Suprapubic skin (tissue), 4 donors: ENCODE measurements at regions not wholly inside any gene's neighbourhood (a gene's known extent, or its start where the extent isn't known, plus 50 kb on each side); places are given as distances from the start of the nearest gene placed in this dataset.

Experiments used
- DNase-seq, 2 donors: peaks; one replicate each; pipeline ENCODE4 v3.0.0-alpha.2; 2019; ENCODE audit warnings: low spot score in 2 of 2
- H3K27ac ChIP-seq: fragments of 200-600 bp; sonication (generic); one replicate; pipeline ENCODE4 v1.5.1; 2019
- H3K27me3 ChIP-seq: fragments of 200-600 bp; sonication (generic); one replicate; pipeline ENCODE4 v1.5.1; 2019
- H3K36me3 ChIP-seq: fragments of 200-600 bp; sonication (generic); one replicate; pipeline ENCODE4 v1.5.1; 2019
- H3K4me1 ChIP-seq: fragments of 200-600 bp; sonication (generic); one replicate; pipeline ENCODE4 v1.5.1; 2019
- H3K4me3 ChIP-seq: fragments of 200-600 bp; sonication (generic); one replicate; pipeline ENCODE4 v1.5.1; 2019; ENCODE audit warnings: mild to moderate bottlenecking
- H3K9me3 ChIP-seq: fragments of 200-600 bp; sonication (generic); one replicate; pipeline ENCODE4 v1.5.1; 2019
- EP300 ChIP-seq: sonication (generic); formaldehyde crosslinking; IDR thresholded peaks from one replicate; pipeline ENCODE4 v1.6.1; 2017; ENCODE audit warnings: antibody characterized with exemption
- POLR2A ChIP-seq, 2 donors: fragments of 450-650 bp; IDR thresholded peaks; one replicate each; pipeline ENCODE4 v1.6.1; 2017; ENCODE audit warnings: antibody characterized with exemption in 2 of 2, mild to moderate bottlenecking in 2 of 2, moderate library complexity in 2 of 2
- POLR2AphosphoS5 ChIP-seq, 3 donors: sonication (generic); formaldehyde crosslinking; IDR thresholded peaks; one replicate each; pipeline ENCODE4 v1.6.1; 2017; ENCODE audit warnings: antibody characterized with exemption in 3 of 3
- WGBS: methylation state at CpG from one replicate; pipeline ENCODE4 v1.1.5; 2018; 5-methylcytosine and 5-hydroxymethylcytosine counted together
- TF ChIP-seq, protein P1 (sequence below), 2 donors: fragments of 200-600 bp in 1 of 2; fragments of 450-650 bp in 1 of 2; sonication (generic) in 1 of 2; IDR thresholded peaks; one replicate each; pipeline ENCODE4 v1.5.1; 2016 to 2019; ENCODE audit warnings: antibody characterized with exemption in 2 of 2, mild to moderate bottlenecking in 1 of 2, moderate library complexity in 1 of 2

DNA sequence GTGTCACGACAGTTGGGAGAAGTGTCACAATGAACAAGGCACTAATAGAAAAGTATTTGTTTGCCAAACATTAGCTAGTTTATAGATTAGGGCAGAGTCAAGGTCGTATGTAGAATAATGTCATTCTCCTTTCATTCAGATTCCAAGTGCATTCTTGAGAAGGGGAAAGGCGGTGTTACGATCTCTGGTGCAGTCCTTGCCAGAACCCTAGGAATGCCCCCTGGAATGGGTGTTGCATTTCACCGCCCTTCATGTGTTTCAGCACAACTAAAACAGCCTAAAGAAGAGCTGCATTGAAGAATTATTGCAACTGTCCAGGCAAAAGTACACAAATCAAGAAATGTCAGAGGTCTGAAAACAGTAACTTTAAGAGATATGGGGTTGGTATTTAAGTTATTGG, 721.0 kb upstream of the WWC1 start:
- TF ChIP-seq EP300, result no peak
- no peak for TF ChIP-seq POLR2A (IDR thresholded peaks at IDR 0.05)
- no peak for TF ChIP-seq POLR2AphosphoS5 (IDR thresholded peaks at IDR 0.05)
- TF ChIP-seq, protein P1, sequence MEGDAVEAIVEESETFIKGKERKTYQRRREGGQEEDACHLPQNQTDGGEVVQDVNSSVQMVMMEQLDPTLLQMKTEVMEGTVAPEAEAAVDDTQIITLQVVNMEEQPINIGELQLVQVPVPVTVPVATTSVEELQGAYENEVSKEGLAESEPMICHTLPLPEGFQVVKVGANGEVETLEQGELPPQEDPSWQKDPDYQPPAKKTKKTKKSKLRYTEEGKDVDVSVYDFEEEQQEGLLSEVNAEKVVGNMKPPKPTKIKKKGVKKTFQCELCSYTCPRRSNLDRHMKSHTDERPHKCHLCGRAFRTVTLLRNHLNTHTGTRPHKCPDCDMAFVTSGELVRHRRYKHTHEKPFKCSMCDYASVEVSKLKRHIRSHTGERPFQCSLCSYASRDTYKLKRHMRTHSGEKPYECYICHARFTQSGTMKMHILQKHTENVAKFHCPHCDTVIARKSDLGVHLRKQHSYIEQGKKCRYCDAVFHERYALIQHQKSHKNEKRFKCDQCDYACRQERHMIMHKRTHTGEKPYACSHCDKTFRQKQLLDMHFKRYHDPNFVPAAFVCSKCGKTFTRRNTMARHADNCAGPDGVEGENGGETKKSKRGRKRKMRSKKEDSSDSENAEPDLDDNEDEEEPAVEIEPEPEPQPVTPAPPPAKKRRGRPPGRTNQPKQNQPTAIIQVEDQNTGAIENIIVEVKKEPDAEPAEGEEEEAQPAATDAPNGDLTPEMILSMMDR (IDR thresholded peaks at IDR 0.05), result no peak
- no peaks in the 10 kb centered on the region for H3K36me3 ChIP-seq
- peaks cover 9% of the 10 kb centered on the region for H3K4me1 ChIP-seq
- peaks cover 30% of the 10 kb centered on the region for H3K27me3 ChIP-seq
- no peak overlapping the region for H3K4me3 ChIP-seq
- WGBS, result 76% methylated on average over 5 of the region's 5 CpGs
- no peak overlapping the region for H3K27ac ChIP-seq
- no peak for DNase-seq
- no peaks in the 10 kb centered on the region for H3K9me3 ChIP-seq

GRCh38 chr5:167571824-167572223, 719.6 kb upstream of the WWC1 start:
- WGBS, result 81% methylated on average over 3 of the region's 3 CpGs
- peaks cover 44% of the 10 kb centered on the region for H3K27me3 ChIP-seq
- H3K27ac ChIP-seq, result no peak overlapping the region
- TF ChIP-seq POLR2A (IDR thresholded peaks at IDR 0.05), result no peak
- no peak for TF ChIP-seq EP300
- TF ChIP-seq, protein P1 (IDR thresholded peaks at IDR 0.05), result no peak
- TF ChIP-seq POLR2AphosphoS5 (IDR thresholded peaks at IDR 0.05), result no peak
- no peak overlapping the region for H3K4me3 ChIP-seq
- H3K9me3 ChIP-seq, result no peaks in the 10 kb centered on the region
- no peaks in the 10 kb centered on the region for H3K36me3 ChIP-seq
- H3K4me1 ChIP-seq, result peaks cover 9% of the 10 kb centered on the region
- no peak for DNase-seq

- peaks cover 59% of the 10 kb centered on the region for H3K27me3 ChIP-seq
- no peaks in the 10 kb centered on the region for H3K9me3 ChIP-seq
- peak overlapping the region; percentile 28 for H3K4me3 ChIP-seq
- WGBS, result 2% methylated on average over 23 of the region's 23 CpGs
- no peak for DNase-seq
- no peaks in the 10 kb centered on the region for H3K36me3 ChIP-seq
- H3K27ac ChIP-seq, result no peak overlapping the region
- H3K4me1 ChIP-seq, result peaks cover 9% of the 10 kb centered on the region
- TF ChIP-seq, protein P1 (IDR thresholded peaks at IDR 0.05), result no peak
Observed at GRCh38 chr5:167573370-167574127, 717.9 kb upstream of the WWC1 start.

GRCh38 chr5:167574464-167574863, 717.0 kb upstream of the WWC1 start:
- no peak overlapping the region for H3K4me3 ChIP-seq
- no peak overlapping the region for H3K27ac ChIP-seq
- peaks cover 62% of the 10 kb centered on the region for H3K27me3 ChIP-seq
- no peak for DNase-seq
- TF ChIP-seq, protein P1 (IDR thresholded peaks at IDR 0.05), result no peak
- TF ChIP-seq POLR2A (IDR thresholded peaks at IDR 0.05), result no peak
- H3K36me3 ChIP-seq, result no peaks in the 10 kb centered on the region
- no peaks in the 10 kb centered on the region for H3K9me3 ChIP-seq
- WGBS, result 32% methylated on average over 7 of the region's 7 CpGs
- peaks cover 9% of the 10 kb centered on the region for H3K4me1 ChIP-seq

DNA sequence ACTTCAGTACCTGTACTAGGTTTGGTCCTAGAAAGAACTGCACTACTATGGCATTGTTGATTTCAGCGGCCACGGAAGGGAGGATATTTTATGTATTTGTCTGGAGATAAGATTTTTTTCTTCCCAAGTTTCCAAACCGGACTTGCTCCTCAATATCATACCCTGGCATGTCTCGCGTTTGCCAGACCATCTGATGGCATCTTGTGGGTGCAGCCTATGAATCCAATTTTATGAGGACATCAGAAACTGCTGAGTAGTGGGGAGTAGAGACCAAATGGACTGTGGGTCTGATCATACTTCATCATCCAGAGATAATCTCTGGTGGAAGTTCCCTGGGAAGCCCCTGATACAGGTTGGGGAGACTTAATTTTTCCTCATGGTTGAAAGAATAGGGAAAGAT, 716.1 kb upstream of the WWC1 start:
- TF ChIP-seq EP300 (no peak), POLR2AphosphoS5 (IDR thresholded peaks at IDR 0.05) (no peak), POLR2A (IDR thresholded peaks at IDR 0.05) (no peak)
- TF ChIP-seq, protein P1 (IDR thresholded peaks at IDR 0.05), result no peak
- H3K36me3 ChIP-seq, result no peaks in the 10 kb centered on the region
- peaks cover 67% of the 10 kb centered on the region for H3K27me3 ChIP-seq
- H3K4me1 ChIP-seq, result peaks cover 9% of the 10 kb centered on the region
- WGBS, result 74% methylated on average over 5 of the region's 5 CpGs
- DNase-seq, result no peak
- H3K27ac ChIP-seq, result no peak overlapping the region
- H3K9me3 ChIP-seq, result no peaks in the 10 kb centered on the region
- H3K4me3 ChIP-seq, result no peak overlapping the region
